HepG2 (cell line): ENCODE measurements at regions not wholly inside any gene's neighbourhood (a gene's known extent, or its start where the extent isn't known, plus 50 kb on each side); places are given as distances from the start of the nearest gene placed in this dataset.

ENCODE experiments used
- ATAD3A ChIP-seq: sonication (generic); formaldehyde crosslinking; IDR thresholded peaks from 2 replicates; pipeline ENCODE4 v1.4.0; 2020; ENCODE audit warnings: missing genetic modification reagents
- FOSL2 ChIP-seq: sonication (generic); formaldehyde crosslinking; IDR thresholded peaks from 2 replicates; pipeline ENCODE4 v1.4.0; 2020; ENCODE audit warnings: missing genetic modification reagents
- POLR2A ChIP-seq, 2 experiments: IDR thresholded peaks; 2 replicates each; pipeline ENCODE4 v1.6.1; 2011; ENCODE audit warnings: low read depth in 2 of 2, low read length in 2 of 2, mild to moderate bottlenecking in 1 of 2, moderate library complexity in 1 of 2; ENCODE audit not compliant: insufficient read depth in 1 of 2
- POLR2AphosphoS5 ChIP-seq: IDR thresholded peaks from 2 replicates; pipeline ENCODE4 v1.6.1; 2012; ENCODE audit warnings: low read depth, low read length
- TF ChIP-seq, protein P1 (sequence below): IDR thresholded peaks from 2 replicates; pipeline ENCODE4 v1.6.1; 2012; ENCODE audit warnings: inconsistent platforms
- TF ChIP-seq, protein P2 (sequence below): sonication (generic); formaldehyde crosslinking; IDR thresholded peaks from 2 replicates; pipeline ENCODE4 v1.4.0; 2020; ENCODE audit warnings: missing genetic modification reagents, mild to moderate bottlenecking, borderline replicate concordance

GRCh38 chr10:78904196-78904595 is 164.6 kb upstream of the ZMIZ1 start:
- TF ChIP-seq POLR2AphosphoS5 (no peak), POLR2A (IDR thresholded peaks at IDR 0.05; ENCODE audit: insufficient read depth in 1 of 2, low read depth in 2 of 2, low read length in 2 of 2) (no peak), ATAD3A (no peak), FOSL2 (CRISPR knock-in tag) (no peak)
- TF ChIP-seq, protein P1, sequence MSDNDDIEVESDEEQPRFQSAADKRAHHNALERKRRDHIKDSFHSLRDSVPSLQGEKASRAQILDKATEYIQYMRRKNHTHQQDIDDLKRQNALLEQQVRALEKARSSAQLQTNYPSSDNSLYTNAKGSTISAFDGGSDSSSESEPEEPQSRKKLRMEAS = no peak
- TF ChIP-seq, protein P2, sequence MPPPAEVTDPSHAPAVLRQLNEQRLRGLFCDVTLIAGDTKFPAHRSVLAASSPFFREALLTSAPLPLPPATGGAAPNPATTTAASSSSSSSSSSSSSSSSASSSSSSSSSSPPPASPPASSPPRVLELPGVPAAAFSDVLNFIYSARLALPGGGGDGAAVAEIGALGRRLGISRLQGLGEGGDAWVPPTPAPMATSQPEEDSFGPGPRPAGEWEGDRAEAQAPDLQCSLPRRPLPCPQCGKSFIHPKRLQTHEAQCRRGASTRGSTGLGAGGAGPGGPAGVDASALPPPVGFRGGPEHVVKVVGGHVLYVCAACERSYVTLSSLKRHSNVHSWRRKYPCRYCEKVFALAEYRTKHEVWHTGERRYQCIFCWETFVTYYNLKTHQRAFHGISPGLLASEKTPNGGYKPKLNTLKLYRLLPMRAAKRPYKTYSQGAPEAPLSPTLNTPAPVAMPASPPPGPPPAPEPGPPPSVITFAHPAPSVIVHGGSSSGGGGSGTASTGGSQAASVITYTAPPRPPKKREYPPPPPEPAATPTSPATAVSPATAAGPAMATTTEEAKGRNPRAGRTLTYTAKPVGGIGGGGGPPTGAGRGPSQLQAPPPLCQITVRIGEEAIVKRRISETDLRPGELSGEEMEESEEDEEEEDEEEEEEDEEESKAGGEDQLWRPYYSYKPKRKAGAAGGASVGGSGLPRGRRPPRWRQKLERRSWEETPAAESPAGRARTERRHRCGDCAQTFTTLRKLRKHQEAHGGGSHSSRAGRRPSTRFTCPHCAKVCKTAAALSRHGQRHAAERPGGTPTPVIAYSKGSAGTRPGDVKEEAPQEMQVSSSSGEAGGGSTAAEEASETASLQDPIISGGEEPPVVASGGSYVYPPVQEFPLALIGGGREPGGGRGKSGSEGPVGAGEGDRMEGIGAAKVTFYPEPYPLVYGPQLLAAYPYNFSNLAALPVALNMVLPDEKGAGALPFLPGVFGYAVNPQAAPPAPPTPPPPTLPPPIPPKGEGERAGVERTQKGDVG (CRISPR knock-in tag) = no peak
